ENCODE measurements at regions not wholly inside any gene's neighbourhood (a gene's known extent, or its start where the extent isn't known, plus 50 kb on each side); places are given as distances from the start of the nearest gene placed in this dataset.

DNA sequence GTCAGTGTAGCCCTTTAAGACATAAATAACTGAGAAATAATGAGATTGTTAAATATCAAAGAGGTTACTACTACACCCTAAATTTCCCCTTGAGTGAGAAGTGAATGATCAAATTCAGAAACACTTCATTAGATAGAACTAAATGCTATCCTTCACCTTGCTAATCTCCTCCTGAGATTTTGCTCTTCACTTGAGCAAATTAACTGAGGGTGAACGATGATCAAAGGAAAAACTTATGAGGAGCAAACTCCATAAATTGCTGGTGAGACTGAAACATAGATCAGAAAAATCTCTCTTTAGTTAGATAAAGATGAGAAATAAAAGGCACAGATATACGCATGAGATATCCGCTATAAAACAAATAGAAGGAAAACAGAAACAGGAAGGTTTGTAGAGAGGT, 63.1 kb upstream of the TANC1 start:
- DNase-seq (ENCODE audit: low read depth in 2 of 2) = no peak

DNA sequence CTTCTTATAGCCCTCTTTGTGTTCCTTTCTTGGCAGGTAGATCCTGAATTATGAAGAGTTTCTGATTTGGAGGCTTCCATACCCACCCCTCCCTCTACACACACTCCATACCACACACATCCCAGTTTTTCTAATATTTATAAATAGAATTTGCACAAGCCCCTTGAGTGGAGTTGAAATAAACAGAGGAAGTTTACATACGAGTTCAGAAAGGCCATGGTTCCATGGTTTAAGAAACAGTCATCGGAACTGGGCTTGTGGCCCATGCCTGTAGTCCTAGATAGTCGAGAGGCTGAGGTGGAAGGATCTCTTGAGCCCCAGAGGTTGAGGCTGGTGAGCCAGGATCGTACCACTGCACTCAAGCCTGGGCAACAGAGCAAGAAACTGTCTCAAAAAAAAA, 62.7 kb upstream of the TANC1 start:
- DNase-seq (ENCODE audit: low read depth in 2 of 2) = no peak

DNA sequence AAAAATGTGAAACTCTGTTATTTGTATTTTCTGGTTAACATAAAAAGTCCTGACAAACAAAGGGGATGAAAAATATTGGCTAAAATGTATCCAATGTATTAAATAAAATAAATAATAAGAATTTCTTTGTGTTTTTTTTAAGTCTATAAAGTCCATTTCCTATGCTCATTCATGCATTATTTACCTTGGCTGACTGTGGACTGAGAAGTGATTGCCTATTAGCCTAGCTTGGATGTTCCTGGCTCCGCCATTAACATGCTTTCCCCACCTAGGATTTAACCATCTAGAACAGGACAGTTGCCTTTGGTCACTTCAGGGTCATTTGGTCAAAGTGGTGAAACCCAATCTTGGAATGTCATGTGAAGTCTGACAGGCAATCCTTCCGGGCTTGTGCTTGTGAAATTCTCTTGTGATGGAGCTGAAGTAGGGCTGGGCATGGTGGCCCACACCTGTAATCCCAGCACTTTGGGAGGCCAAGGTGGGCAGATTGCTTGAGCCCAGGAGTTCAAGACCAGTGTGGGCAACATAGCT, 60.4 kb upstream of the TANC1 start:
- no peak for DNase-seq (ENCODE audit: low read depth in 2 of 2)

DNA sequence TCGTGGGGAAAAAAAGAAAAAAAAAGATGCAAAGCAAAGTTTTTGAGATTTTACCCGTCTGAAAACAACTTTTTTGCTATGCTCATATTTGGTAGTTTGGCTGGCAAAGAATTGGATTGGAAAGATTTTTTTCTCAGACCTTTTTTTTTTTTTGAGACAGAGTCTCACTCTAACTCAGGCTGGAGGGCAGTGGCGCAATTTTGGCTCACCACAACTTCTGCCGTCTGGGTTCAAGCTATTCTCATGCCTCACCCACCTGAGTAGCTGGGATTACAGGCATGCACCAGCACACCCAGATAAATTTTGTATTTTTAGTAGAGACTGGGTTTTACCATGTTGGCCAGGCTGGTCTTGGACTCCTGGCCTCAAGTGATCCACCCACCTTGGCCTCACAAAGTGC, 56.3 kb upstream of the TANC1 start:
- no peak for DNase-seq (ENCODE audit: low read depth in 2 of 2)

DNA sequence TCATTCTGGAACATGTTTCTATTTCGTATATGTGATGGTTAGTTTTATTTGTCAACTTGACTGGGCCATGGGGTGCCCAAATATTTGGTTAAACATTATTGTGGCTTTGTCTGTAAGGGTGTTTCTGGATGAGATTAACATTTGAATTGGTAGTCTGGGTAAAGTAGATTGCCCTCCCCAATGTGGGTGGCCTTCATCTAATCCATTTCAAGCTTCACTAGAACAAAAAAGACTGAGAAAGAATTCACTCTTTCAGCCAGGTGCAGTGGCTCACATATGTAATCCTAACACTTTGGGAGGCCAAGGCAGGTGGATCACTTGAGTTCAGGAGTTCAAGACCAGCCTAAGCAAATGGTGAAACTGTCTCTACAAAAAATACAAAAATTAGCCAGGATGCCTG, 55.7 kb upstream of the TANC1 start:
- no peak for DNase-seq (ENCODE audit: low read depth in 2 of 2)

DNA sequence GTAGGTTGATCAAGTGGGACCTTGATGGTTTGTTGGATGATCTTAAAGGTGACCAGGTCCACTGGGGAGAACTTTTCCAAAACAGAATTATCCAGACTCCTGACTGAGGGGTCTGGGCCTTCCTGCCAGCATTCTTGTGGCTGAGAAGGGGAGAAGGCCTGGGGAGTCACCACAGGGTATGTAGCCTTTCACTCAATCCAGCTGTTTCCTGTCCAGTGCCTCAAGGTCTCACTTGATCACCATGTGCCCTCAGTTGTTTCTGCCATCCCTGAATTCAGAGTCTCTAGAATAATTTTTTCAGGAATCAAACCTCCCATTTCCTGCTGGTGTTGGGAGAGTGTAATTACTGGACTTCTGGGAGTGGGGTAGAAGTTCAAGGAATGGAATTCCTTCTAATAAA, 54.4 kb upstream of the TANC1 start:
- no peak for DNase-seq (ENCODE audit: low read depth in 2 of 2)

DNA sequence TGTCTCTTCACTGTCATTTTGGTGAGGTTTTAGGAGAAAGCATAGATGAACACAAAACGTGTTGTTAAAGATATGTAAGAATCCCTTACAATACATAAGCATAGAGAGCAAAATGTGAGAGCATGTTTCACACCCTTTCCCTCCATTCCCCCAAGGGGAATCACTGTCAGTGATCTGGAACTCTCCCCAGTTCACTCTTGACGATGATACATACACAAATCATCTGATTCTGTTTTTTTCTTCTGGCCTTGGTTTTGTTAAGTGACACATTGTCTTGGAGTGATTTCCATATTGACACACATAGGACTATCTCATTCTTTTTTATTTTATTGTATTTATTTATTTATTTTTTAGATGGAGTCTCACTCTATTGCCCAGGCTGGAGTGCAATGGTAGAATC, 53.7 kb upstream of the TANC1 start:
- no peak for DNase-seq (ENCODE audit: low read depth in 2 of 2)

DNA sequence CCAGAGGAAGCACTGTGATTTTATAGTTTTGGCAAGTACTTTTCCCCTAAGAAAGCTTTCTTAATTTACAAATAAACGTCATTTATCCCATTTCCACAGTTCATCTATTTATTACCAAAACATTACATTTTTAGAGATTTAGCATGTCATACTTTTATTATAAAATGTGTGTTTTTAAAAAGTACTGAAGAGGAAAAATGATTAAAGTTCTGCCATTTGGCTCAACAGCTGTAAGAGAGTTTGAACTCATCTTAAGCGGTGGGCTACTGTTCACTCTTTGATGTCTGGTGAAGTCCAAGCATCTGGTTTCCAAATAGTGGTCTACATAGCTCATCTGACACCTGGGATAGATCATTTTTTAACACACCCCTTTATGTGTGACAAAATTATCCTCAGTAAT, 51.3 kb upstream of the TANC1 start:
- no peak for DNase-seq (ENCODE audit: low read depth in 2 of 2)

DNA sequence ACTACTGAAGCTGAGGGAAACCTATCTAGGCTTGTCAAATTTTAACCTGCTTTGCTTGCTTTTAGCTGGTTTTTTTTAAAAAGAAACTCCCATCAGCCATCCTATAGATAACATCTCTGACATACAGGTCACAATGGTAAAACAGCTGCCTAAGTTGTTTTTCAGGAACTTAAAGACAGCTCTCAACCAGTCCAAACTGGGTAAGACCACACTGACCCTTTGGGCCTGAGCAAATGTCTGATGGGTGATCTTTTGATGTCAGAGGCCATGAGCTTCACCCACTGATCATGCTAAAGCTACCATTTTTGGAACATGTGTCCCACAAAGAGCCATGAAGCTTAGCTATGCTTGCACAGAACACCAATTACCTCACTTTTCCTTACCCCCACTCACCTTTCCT, 50.0 kb upstream of the TANC1 start:
- no peak for DNase-seq (ENCODE audit: low read depth in 2 of 2)
